ENCODE measurements at regions not wholly inside any gene's neighbourhood (a gene's known extent, or its start where the extent isn't known, plus 50 kb on each side); places are given as distances from the start of the nearest gene placed in this dataset.

- DNase-seq (no peak), ATAC-seq (ENCODE audit: low read depth) (peak; percentile 81)
- no peak for TF ChIP-seq CTCF (IDR thresholded peaks at IDR 0.05)
- ChIA-PET CTCF (interaction anchor here (0.7 to 1.8 kb wide), 5 partner anchors 21 to 319 kb away, joined by 3 to 9 read pairs (median 4); no protein-coding TSS in a partner anchor), POLR2A (interaction anchor here (0.6 to 6.8 kb wide), 12 partner anchors 10 to 317 kb away, joined by 3 to 88 read pairs (median 7); partner anchors contain the start of genes KLLN and PTEN)
- H3K4me1 Mint-ChIP-seq, result peaks cover 84% of the 10 kb centered on the region
- no peaks in the 10 kb centered on the region for H3K27me3 Mint-ChIP-seq
- intact Hi-C loops (cut with micrococcal nuclease), result loop anchor here (1.0 kb wide), 5 partner anchors 10 to 208 kb away; no protein-coding TSS in a partner anchor
- peak overlapping the region; percentile 69 for H3K4me3 Mint-ChIP-seq
- no peaks in the 10 kb centered on the region for H3K9me3 Mint-ChIP-seq
- no peaks in the 10 kb centered on the region for H3K36me3 Mint-ChIP-seq (ENCODE audit: low read depth)
- peak overlapping the region; percentile 91 for H3K27ac Mint-ChIP-seq
These were observed 206.9 kb downstream of the PTEN start for GRCh38 chr10:88070080-88070880.

DNA sequence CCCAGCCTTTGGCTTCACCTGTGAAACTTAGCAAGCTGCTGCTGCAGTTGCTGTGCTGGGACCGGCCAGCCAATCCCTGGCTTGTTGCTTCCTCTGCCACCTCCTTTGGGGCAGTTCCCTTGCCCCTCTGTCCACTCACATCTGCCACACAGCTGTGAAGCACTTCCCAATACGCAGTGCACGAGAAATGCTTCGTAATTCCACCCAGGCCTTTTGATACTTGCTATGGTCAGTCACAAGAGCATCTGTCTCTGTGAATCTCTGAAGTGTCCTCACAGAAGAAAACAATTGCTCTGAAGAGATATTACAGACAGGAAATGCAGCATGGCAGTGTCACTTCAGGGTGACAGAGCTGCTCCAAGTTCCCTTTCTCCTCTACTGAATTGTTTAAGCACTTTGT, 208.5 kb downstream of the PTEN start:
- ChIA-PET CTCF (interaction anchor here (1.3 kb wide), 1 partner anchor 10 kb away, joined by 3 read pairs; no protein-coding TSS in a partner anchor), POLR2A (interaction anchor here (0.6 to 2.5 kb wide), 4 partner anchors 10 to 209 kb away, joined by 4 to 10 read pairs (median 4); no protein-coding TSS in a partner anchor)
- H3K27ac Mint-ChIP-seq, result peak overlapping the region; percentile 73
- no peaks in the 10 kb centered on the region for H3K9me3 Mint-ChIP-seq
- H3K36me3 Mint-ChIP-seq (ENCODE audit: low read depth), result no peaks in the 10 kb centered on the region
- intact Hi-C loops (cut with micrococcal nuclease), result no loop called here
- H3K27me3 Mint-ChIP-seq, result no peaks in the 10 kb centered on the region
- no peak for TF ChIP-seq CTCF (IDR thresholded peaks at IDR 0.05)
- DNase-seq, result no peak
- peak overlapping the region; percentile 24 for H3K4me3 Mint-ChIP-seq
- peaks cover 79% of the 10 kb centered on the region for H3K4me1 Mint-ChIP-seq
- ATAC-seq (ENCODE audit: low read depth), result no peak

DNA sequence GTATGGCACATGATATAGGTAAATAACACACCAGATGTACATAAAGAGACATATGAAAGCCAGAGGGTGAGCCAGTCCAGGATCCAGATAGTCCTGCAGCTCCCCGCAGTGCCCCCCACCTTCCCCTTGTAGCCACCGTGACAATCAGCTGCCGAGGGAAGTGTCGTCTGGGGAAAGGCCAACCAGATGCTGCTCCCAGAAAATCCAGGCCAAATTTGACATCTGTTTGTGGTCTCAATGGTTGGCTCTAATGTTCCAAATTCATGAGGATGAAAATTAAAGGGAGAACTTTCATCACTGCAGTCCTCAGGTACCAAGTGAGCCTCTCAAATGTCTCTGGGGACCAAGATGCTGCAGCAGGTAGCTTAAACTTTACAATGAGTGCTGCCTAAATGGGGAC, 210.3 kb downstream of the PTEN start:
- ChIA-PET CTCF (no interaction called here), POLR2A (interaction anchor here (2.5 kb wide), 1 partner anchor 9 kb away, joined by 10 read pairs; no protein-coding TSS in a partner anchor)
- Mint-ChIP-seq H3K4me1 (peaks cover 61% of the 10 kb centered on the region), H3K27ac (peak overlapping the region; percentile 30), H3K9me3 (no peaks in the 10 kb centered on the region), H3K4me3 (no peak overlapping the region), H3K27me3 (no peaks in the 10 kb centered on the region), H3K36me3 (ENCODE audit: low read depth) (no peaks in the 10 kb centered on the region)
- no peak for DNase-seq
- no peak for TF ChIP-seq CTCF (IDR thresholded peaks at IDR 0.05)
- ATAC-seq (ENCODE audit: low read depth), result no peak
- intact Hi-C loops (cut with micrococcal nuclease), result no loop called here

DNA sequence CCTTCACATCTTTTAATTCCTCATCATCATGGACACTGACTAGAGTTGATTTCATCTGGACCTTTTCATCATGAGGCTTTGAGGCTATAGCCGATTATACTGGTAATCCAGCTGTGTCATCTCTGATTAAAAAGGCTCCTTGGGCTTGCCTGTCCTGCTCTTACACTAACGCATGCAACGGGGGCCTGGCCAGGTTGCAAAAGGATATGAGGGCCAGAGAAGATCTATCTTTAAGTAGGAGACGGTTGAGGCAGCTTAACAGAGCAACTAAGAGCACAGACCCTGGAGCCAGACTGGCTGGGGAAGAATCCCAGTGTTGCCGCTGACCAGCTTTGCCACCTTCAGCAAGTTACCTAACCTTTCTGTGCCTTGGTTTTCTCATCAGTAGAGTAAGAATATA, 211.5 kb downstream of the PTEN start:
- Mint-ChIP-seq H3K4me3 (no peak overlapping the region), H3K27me3 (no peaks in the 10 kb centered on the region), H3K27ac (no peak overlapping the region), H3K4me1 (peaks cover 56% of the 10 kb centered on the region), H3K9me3 (no peaks in the 10 kb centered on the region), H3K36me3 (ENCODE audit: low read depth) (no peaks in the 10 kb centered on the region)
- DNase-seq (no peak), ATAC-seq (ENCODE audit: low read depth) (no peak)
- ChIA-PET CTCF (interaction anchor here (0.8 kb wide), 1 partner anchor 39 kb away, joined by 3 read pairs; no protein-coding TSS in a partner anchor), POLR2A (interaction anchor here (2.1 kb wide), 1 partner anchor 9 kb away, joined by 8 read pairs; no protein-coding TSS in a partner anchor)
- intact Hi-C loops (cut with micrococcal nuclease), result no loop called here
- no peak for TF ChIP-seq CTCF (IDR thresholded peaks at IDR 0.05)
